ENCODE measurements at regions not wholly inside any gene's neighbourhood (a gene's known extent, or its start where the extent isn't known, plus 50 kb on each side); places are given as distances from the start of the nearest gene placed in this dataset.

DNA sequence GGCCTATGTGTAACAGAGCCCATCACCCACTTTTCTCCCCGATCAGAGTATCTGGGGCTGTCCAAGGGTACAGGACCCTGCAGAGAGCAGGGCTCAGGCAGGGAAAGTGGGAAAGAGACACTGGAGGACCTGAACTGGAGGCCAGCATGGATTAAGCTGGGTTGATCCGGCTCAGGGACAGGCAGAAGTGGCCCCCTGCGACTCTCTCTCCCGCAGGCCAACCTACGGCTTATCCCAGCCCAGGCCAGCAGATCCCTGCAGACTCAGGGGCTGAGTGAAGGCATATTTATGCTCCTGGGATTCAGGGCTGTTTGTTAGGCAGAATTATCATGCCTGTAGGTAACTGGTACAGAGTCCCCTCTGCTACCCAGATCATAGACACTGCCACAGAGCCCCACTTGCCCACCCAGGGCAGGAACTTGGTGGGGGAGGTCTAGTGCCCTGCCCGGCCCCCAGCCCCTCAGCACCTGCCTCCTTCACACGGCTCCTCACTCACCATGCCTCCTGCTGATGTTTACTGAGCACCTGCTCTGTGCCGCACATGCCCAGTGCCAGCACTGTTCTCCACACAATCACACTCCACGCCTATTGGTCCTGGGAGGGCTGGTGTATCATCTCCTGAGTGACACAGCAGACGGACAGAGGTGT lies 87.3 kb downstream of the ADRA2C start:
- TF ChIP-seq CTCF (IDR thresholded peaks at IDR 0.05; ENCODE audit: insufficient read depth, low read depth, low read length) (no peak), EZH2 (IDR thresholded peaks at IDR 0.05; ENCODE audit: insufficient read depth, low read length) (no peak)
